ENCODE measurements at regions not wholly inside any gene's neighbourhood (a gene's known extent, or its start where the extent isn't known, plus 50 kb on each side); places are given as distances from the start of the nearest gene placed in this dataset.

DNA sequence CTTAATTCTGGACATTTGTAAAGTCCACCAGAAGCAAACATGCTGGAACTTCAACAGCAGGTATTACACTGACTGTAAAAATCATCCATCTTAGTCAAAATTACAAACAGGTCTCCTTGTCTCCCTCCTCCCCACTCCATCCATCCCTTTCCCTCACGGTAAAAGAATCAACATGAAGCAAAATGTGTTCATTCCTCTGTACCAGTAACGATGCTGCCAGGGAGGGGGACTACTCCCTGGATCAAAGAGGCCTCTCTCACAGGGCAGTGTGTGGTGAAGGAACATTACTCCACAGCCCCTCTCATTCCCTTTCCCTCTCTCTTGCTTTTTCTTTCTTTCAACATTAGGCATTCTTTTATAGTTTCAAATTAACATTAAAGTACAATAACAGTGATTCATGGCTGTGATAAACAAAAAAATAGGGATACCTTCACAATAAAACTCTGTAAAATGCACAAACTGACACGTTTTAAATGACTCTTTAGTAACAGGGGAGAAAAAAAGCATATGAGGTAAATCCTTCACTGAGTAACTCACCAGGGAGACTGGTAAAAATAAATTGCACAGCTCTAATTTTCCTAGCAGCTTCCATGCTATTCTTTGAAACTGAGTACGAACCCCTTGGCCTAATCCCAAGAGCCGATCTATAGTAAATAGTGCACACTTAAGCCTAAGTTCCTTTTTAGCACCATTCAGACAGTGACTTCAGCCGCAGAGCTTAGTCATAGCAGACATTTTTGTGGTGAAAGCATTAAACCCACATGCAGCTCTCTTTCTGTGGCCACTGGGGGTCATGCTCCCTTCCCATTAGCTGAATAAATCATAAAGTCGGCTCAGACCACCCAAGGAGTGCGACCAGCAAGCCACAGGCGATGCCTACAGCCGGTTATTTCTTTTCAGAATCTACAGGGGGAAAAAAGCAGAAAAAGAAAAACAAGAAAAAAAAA lies 215.6 kb upstream of the GYPA start:
- Mint-ChIP-seq H3K27me3 (peaks cover 33% of the 10 kb centered on the region), H3K9me3 (no peaks in the 10 kb centered on the region), H3K36me3 (no peaks in the 10 kb centered on the region), H3K4me3 (peak overlapping the region; percentile 36), H3K4me1 (ENCODE audit: unreplicated experiment) (peaks cover 56% of the 10 kb centered on the region), H3K27ac (peak overlapping the region; percentile 28)
- TF ChIP-seq, protein P1, sequence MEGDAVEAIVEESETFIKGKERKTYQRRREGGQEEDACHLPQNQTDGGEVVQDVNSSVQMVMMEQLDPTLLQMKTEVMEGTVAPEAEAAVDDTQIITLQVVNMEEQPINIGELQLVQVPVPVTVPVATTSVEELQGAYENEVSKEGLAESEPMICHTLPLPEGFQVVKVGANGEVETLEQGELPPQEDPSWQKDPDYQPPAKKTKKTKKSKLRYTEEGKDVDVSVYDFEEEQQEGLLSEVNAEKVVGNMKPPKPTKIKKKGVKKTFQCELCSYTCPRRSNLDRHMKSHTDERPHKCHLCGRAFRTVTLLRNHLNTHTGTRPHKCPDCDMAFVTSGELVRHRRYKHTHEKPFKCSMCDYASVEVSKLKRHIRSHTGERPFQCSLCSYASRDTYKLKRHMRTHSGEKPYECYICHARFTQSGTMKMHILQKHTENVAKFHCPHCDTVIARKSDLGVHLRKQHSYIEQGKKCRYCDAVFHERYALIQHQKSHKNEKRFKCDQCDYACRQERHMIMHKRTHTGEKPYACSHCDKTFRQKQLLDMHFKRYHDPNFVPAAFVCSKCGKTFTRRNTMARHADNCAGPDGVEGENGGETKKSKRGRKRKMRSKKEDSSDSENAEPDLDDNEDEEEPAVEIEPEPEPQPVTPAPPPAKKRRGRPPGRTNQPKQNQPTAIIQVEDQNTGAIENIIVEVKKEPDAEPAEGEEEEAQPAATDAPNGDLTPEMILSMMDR (conservative IDR thresholded peaks at IDR 0.05): peak; percentile 61
- DNase-seq (ENCODE audit: extremely low spot score, unreplicated experiment): peak; percentile 73

DNA sequence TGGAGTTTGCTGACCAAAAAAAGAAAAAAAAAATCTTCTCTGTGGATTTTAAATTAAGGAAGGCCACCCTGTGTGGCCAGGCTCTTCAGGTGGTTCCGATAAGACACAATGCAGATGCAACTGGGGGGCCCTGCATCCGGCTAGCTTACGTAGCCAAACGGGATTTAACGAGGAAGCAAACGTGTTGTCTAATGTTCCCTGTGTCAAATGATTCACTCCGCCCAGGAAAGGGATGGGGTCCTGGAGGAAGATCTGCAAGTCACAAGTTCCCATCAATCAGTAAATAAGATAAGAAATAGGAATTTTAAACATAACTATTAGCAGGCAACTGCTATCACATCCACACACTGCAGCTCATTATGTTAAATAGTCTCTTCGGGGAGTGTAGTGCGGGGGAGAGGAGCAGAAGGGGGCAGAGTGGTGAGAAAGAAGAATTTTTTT lies 216.4 kb upstream of the GYPA start:
- Mint-ChIP-seq H3K36me3 (no peaks in the 10 kb centered on the region), H3K27ac (peak overlapping the region; percentile 28), H3K9me3 (no peaks in the 10 kb centered on the region), H3K27me3 (peaks cover 33% of the 10 kb centered on the region), H3K4me3 (peak overlapping the region; percentile 66), H3K4me1 (ENCODE audit: unreplicated experiment) (peaks cover 56% of the 10 kb centered on the region)
- TF ChIP-seq, protein P1 (conservative IDR thresholded peaks at IDR 0.05): no peak
- no peak for DNase-seq (ENCODE audit: extremely low spot score, unreplicated experiment)

- DNase-seq (ENCODE audit: extremely low spot score, unreplicated experiment): no peak
- TF ChIP-seq, protein P1 (conservative IDR thresholded peaks at IDR 0.05): no peak
- Mint-ChIP-seq H3K36me3 (no peaks in the 10 kb centered on the region), H3K9me3 (no peaks in the 10 kb centered on the region), H3K27ac (no peak overlapping the region), H3K27me3 (peaks cover 26% of the 10 kb centered on the region), H3K4me1 (ENCODE audit: unreplicated experiment) (peaks cover 49% of the 10 kb centered on the region), H3K4me3 (no peak overlapping the region)
Observed at GRCh38 chr4:144357975-144358374, 217.5 kb upstream of the GYPA start.

- Mint-ChIP-seq H3K27ac (no peak overlapping the region), H3K36me3 (no peaks in the 10 kb centered on the region), H3K4me3 (no peak overlapping the region), H3K9me3 (no peaks in the 10 kb centered on the region), H3K4me1 (ENCODE audit: unreplicated experiment) (peaks cover 28% of the 10 kb centered on the region), H3K27me3 (peaks cover 12% of the 10 kb centered on the region)
- no peak for DNase-seq (ENCODE audit: extremely low spot score, unreplicated experiment)
- TF ChIP-seq, protein P1 (conservative IDR thresholded peaks at IDR 0.05): no peak
Observed at GRCh38 chr4:144360146-144360793, 219.8 kb upstream of the GYPA start.

GRCh38 chr4:144362366-144362765 lies 221.8 kb upstream of the GYPA start:
- Mint-ChIP-seq H3K27ac (no peak overlapping the region), H3K9me3 (no peaks in the 10 kb centered on the region), H3K36me3 (no peaks in the 10 kb centered on the region), H3K4me1 (ENCODE audit: unreplicated experiment) (peaks cover 8% of the 10 kb centered on the region), H3K4me3 (no peak overlapping the region), H3K27me3 (peaks cover 10% of the 10 kb centered on the region)
- DNase-seq (ENCODE audit: extremely low spot score, unreplicated experiment): no peak
- TF ChIP-seq, protein P1 (conservative IDR thresholded peaks at IDR 0.05): no peak

All from type B pancreatic cell (in vitro differentiated cells).